Stimulated activated CD4-positive, alpha-beta T cell treated with anti-CD3 and anti-CD28 coated beads, Interleukin-15, amount 100 ng/mL, for 24 hours (primary cell): ENCODE measurements at regions not wholly inside any gene's neighbourhood (a gene's known extent, or its start where the extent isn't known, plus 50 kb on each side); places are given as distances from the start of the nearest gene placed in this dataset.
"Not testable (repeated sequence)": the region's sequence is repeated elsewhere in the genome, so short reads cannot be mapped to it uniquely, and the experiment has no call there.

ENCODE experiments used
- DNase-seq: peaks from one replicate; pipeline ENCODE4 v3.0.0-alpha.2; 2020

GRCh38 chr12:127911291-127911690, 355.7 kb upstream of the TMEM132C start:
- no peak for DNase-seq

DNA sequence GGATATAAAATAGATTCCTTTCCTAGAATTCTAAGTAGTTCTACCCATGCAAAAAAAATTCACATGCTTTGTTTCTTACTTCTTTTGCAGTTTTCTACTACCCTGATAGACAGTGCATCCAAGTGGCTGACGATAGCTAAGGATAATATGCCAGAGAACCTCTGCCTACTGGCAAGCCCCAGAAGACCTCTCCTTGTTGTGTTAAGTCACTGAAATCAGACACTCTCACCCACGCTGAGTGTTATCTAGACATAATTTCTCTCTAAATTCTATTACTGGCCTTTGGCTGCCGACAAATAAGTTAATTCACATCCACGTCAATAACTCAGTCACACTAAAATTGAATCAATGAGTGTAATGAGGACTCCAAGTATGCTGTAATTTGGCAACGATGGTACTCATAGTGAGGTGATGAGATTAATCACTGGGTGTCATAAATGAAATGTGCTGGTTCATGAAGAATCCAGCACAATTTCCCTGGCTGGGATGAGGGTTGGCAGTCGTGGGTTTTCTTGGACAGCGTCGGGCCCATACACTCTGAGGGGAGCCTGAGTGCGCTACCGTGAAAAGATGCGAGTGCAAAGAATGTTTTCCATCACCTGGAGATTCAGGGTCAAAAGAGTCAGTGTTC, 354.8 kb upstream of the TMEM132C start:
- no peak for DNase-seq

- no peak for DNase-seq
Measured at GRCh38 chr12:127923501-127923900, 343.5 kb upstream of the TMEM132C start.

DNA sequence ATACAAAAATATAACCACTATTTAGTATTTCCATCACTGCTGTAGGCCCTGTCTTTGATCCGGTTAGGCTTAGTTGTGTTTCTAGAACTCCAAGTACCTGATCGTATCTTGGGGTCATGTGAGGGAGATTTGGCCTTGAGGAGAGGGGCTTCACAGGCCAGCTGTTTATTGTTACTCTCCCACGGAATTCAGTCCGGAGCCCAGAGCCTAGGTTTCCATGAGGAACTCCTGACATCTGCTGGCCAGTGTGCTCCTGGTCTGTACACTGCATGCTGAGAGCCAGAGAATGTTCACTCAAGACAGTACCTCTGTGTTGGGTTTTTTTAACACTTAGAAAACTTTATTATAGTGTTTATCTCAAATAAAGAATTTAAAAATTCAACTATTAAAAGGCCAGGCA, 341.0 kb upstream of the TMEM132C start:
- DNase-seq, result no peak

DNA sequence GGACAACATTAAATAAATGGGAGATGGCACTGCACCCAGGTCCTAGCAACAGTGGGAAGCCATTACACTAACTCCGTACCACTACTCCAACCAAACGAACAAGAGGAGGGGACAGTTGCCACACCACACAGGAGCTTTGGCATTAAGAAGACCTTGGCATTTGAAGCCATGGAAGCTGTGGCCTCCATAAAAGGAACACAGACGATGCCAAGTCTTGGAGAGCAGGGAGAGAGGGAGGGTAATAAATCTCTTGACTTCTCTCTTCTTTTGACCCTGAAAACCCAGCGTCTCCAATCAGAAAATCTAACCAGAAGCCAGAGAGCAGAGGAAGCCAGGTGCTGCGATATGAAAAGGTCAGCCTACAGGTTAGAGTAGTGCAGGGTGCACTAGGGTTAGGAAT, 338.8 kb upstream of the TMEM132C start:
- no peak for DNase-seq

DNA sequence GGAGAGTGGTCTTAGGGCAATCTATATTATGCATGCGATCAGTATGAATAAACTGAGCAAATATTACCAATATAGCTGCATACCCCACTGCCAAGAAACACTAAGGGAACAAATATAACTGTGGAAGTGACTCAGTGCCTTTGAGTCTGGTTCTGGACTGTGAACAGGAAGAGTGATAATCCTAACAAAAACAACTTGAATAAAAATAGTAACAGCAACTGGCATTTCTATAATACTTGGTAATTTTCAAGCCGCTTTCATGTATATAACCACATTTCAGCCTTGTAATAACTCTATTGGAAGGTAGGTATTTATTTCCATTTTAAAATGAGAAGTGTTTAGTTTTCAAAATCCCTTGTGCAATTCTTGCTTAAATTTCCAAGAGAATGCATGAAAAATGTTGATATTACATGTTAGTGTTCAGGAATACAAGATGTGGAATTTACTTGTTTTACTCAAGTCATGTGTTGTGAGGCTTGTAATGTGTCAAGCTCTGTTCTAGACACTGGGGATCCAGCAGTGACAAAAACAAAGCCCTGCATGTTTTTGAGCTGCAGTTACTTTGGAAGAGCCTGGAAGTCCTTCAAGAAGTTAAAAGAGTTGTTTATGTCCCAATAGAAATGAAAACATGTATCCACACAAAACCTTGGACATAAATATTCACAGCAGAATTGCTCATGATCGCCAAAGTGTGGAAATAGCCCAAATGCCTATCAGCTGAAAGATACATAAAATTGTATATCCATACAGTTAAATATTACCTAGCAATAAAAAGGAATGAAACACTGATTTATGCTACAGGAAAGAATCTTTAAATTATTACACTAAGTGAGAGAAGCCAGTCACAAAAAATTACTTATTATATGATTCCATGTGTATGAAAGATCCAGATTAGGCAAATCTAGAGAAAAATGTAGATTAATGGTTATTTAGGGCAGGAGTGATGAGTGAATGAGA, 338.1 kb upstream of the TMEM132C start:
- DNase-seq, result no peak

DNA sequence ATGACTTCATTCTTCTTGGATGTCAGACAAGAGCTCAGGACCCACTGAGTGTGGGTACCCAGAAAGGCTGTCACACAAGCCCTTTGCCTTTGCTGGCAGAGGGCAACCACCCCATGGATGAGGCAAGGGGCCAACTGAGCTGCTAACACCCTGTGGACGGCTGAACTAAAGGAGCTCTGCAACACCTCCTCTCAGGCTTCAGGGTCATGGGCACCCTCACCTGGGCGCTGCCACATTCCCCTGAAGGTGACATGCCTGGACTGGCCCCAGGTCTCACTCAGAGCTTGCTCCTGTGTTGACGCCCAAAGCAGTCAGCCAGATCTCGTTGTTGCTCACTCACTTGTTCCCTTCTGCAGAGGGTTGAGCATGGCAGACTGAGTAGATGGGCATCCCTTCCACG, 336.8 kb upstream of the TMEM132C start:
- DNase-seq, result no peak

DNA sequence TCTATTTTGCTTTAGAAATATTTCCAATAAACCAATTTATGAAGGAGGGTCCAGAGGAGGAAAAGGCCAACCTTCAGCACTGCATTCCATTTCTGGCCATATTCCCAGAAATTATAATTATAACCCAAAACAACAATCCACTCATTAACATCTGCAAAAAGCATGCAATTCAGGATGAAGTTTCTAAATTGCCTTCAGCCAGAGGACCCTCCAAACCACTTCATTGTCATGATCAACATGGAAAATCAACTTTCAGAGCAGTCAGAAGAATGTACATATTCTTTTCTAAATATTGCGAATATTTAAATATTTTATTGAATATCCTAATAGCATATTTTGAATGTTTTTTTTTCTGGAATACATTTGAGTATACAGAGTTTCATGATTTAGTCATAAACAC, 332.6 kb upstream of the TMEM132C start:
- DNase-seq, result no peak

- no peak for DNase-seq
Measured at GRCh38 chr12:127936463-127936862, 330.5 kb upstream of the TMEM132C start.

- no peak for DNase-seq
Measured at GRCh38 chr12:127941332-127941731, 325.6 kb upstream of the TMEM132C start.

DNA sequence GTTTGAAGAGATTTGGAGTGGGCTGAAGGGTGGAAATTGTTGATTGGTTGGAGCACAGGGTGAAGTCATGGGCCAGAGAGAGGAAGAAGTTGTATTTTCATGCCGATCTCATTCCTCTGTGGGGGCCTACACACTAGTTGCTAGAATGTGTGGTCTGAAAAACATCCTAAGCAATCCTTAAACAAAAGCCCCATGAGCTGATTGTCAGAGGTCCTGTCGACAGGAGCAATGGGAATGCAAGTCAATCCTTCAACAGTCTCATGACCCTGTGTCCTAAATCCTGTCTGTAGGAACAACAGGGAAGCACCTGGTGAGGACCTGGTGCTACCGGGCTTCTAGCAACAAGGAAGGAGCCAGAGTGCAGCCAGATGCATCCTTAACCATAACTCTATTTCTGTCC, 324.0 kb upstream of the TMEM132C start:
- DNase-seq, result no peak

- DNase-seq, result no peak
Measured at GRCh38 chr12:127943481-127944210, 323.3 kb upstream of the TMEM132C start.

GRCh38 chr12:127944211-127944899, 322.6 kb upstream of the TMEM132C start:
- no peak for DNase-seq

- DNase-seq, result no peak
Measured at GRCh38 chr12:127957001-127957660, 309.8 kb upstream of the TMEM132C start.

DNA sequence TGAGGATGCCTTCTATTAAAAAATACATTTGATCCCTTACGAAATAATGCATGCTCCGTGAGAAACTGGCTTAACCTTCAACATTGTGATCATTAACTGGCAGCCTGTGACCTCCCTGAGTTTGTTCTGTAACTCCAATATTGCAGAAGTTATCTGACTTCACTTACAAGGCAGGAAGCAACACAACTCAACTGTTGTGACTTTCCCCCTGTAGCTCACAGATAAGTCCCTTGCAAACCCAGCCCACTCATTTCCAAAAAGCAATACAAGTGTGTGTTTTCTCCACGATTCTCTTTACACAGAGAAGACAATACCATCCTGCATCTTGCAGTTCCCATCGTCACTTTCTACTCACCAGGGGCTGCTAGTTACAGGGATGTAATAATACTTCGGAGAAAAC, 304.7 kb upstream of the TMEM132C start:
- DNase-seq, result no peak

DNA sequence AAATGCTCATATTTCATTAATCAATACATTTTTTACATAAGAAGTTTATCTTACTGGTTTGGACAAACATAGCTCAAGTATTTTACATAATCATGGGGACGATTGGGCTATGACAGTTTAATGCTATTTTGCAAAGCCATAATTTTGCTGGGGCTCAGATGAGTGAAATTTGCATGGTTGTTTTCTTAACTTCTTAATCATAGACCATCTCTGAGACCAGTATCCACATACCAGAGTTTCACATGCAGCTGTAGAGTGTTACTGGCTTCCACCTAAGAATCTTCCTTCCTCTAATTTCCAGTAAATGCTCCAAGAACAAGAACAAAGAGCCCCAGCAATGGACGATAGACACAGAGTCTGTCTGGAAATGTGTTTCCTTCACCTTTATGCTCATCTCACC, 303.0 kb upstream of the TMEM132C start:
- no peak for DNase-seq

DNA sequence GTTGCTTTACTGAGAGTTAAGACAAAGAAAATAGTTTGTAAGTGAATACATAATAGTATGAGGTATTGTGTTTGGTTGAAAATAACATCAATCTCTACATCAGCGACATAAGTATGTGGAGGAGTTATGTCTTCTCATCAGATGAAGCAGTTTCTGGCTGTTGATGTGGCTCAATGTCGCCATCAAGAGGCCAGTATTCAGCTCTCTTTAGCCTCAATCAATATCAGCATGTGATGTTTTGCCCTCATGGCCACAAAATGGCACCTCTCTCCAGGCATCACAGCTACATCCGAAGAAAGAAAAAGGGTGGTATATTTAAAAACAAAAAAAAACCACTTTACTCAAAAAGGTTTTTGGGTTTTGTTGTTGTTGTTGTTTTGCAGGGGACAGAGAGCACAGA, 302.3 kb upstream of the TMEM132C start:
- no peak for DNase-seq

DNA sequence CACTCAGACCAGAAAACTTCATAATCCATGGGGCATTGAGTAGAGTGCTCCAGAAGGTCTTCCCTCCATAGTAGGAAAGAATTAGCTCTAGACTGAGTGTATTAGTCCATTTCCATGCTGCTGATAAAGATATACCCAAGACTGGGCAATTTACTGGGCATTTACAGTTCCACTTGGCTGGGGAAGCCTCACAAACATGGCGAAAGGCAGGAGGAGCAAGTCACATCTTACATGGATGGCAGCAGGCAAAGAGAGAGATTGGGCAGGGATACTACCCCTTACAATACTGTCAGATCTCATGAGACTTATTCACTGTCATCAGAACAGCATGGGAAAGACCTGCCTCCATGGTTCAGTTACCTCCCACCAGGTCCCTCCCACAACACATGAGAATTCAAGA, 300.6 kb upstream of the TMEM132C start:
- DNase-seq, result no peak

DNA sequence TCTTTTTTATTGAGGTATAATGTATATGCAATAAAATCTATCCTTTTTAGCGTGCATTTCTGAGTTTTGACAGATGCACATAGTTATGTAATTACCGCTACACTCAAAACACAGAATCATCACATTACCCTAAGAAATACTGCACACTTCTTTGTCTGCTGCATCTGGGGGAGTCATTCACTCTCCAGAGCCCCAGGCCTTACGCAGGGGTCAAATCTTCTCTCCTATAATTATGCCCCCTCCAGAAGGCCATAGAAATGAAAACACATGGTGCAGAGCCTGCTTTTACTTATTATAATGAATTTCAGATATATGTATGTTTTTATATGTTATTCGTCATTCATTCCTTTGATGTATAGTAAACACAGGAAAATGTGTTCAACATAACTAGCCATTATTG, 296.5 kb upstream of the TMEM132C start:
- DNase-seq, result no peak

GRCh38 chr12:127980585-127980984, 286.4 kb upstream of the TMEM132C start:
- DNase-seq, result no peak

DNA sequence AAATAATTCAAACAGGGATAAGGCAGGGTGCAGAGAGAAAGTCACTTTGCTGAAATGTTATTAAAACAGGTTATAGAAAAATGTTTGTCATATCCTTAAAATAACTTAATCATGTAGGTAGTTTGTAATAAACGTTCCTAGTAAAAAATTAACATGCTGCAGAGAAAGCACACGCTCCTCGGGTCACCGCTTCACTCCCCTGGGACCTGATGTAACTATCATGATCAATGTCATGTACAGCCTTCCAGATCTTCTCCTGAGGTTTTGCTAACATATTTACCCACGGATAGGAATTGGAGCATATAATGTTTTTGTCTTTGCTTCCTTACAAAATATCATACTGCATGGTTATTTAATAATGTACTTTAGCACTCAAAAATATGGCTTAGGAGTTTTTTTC, 285.1 kb upstream of the TMEM132C start:
- no peak for DNase-seq

GRCh38 chr12:127983213-127983791, 283.7 kb upstream of the TMEM132C start:
- DNase-seq, result not testable (repeated sequence)
